Panc1 (cell line): ENCODE measurements at regions not wholly inside any gene's neighbourhood (a gene's known extent, or its start where the extent isn't known, plus 50 kb on each side); places are given as distances from the start of the nearest gene placed in this dataset.

Experiments
- ATAC-seq: fragments of 200-7000 bp; cut with Tn5 transposase; 2 replicates; pipeline ENCODE4 v1.9.1; 2020; ENCODE audit warnings: mild to moderate bottlenecking, moderate library complexity
- BruUV-seq: library from RNA; stranded (reverse); fragments of 400-500 nt; replicated peaks from 2 replicates; lab custom pipeline; 2021; lab: Mats Ljungman, UMichigan
- CTCF ChIA-PET: fragments of 300-600 bp; sonication (Branson Sonifier 250); formaldehyde crosslinking; loops from one replicate; lab custom pipeline; 2022; ENCODE audit warnings: antibody characterized with exemption; lab: Charles Lee
- POLR2A ChIA-PET: fragments of 300-600 bp; sonication (Branson Sonifier 250); formaldehyde crosslinking; loops from one replicate; lab custom pipeline; 2022; ENCODE audit warnings: antibody characterized with exemption; lab: Charles Lee
- DNase-seq: peaks from one replicate; pipeline ENCODE4 v3.0.0-alpha.2; 2010; ENCODE audit warnings: low read depth, low spot score
- H3K27ac ChIP-seq: 2 replicates; pipeline ENCODE4 v1.5.1; 2011; ENCODE audit warnings: mild to moderate bottlenecking, low read length, inconsistent platforms
- H3K27me3 ChIP-seq: fragments of 200-500 bp; sonication (Bioruptor generic); 2 replicates; pipeline ENCODE4 v1.6.0; 2014; ENCODE audit warnings: low read length, inconsistent platforms; ENCODE audit not compliant: control insufficient read depth, insufficient read depth
- H3K36me3 ChIP-seq: fragments of 200-500 bp; sonication (Bioruptor generic); 2 replicates; pipeline ENCODE4 v1.5.1; 2014; ENCODE audit warnings: inconsistent platforms, mild to moderate bottlenecking, low read length, moderate library complexity; ENCODE audit not compliant: control insufficient read depth, insufficient read depth
- H3K4me1 ChIP-seq: 2 replicates; pipeline ENCODE4 v1.5.1; 2011; ENCODE audit warnings: inconsistent platforms, mild to moderate bottlenecking, low read length, moderate library complexity; ENCODE audit not compliant: control insufficient read depth, insufficient read depth
- H3K4me3 ChIP-seq, 2 experiments: 2 replicates each; pipeline ENCODE4 v1.5.1; 2011 to 2012; ENCODE audit warnings: low read depth in 2 of 2, low read length in 2 of 2, mild to moderate bottlenecking in 2 of 2, inconsistent platforms in 1 of 2, moderate library complexity in 1 of 2
- H3K9me3 ChIP-seq: fragments of 200-500 bp; sonication (Bioruptor generic); 2 replicates; pipeline ENCODE4 v1.5.1; 2014; ENCODE audit warnings: low read depth, mild to moderate bottlenecking, inconsistent platforms, low read length, moderate library complexity; ENCODE audit not compliant: control insufficient read depth, insufficient read depth
- CTCF ChIP-seq: fragments of 450-650 bp; IDR thresholded peaks from 2 replicates; pipeline ENCODE4 v1.5.1; 2017; ENCODE audit warnings: mild to moderate bottlenecking
- POLR2AphosphoS5 ChIP-seq: IDR thresholded peaks from 2 replicates; pipeline ENCODE4 v1.6.1; 2012; ENCODE audit warnings: mild to moderate bottlenecking, low read depth, low read length, moderate library complexity
- REST ChIP-seq, 2 experiments: IDR thresholded peaks; 2 replicates each; pipeline ENCODE4 v1.6.1; 2011 to 2012; ENCODE audit warnings: low read depth in 2 of 2, control low read depth in 1 of 2, low read length in 1 of 2, mild to moderate bottlenecking in 1 of 2, moderate library complexity in 1 of 2; ENCODE audit not compliant: insufficient read depth in 1 of 2
- SIN3A ChIP-seq: IDR thresholded peaks from 2 replicates; pipeline ENCODE4 v1.6.1; 2012; ENCODE audit warnings: low read depth, mild to moderate bottlenecking, low read length, moderate library complexity, borderline replicate concordance; ENCODE audit not compliant: insufficient read depth
- TCF7L2 ChIP-seq: IDR thresholded peaks from 2 replicates; pipeline ENCODE4 v1.6.1; 2011; ENCODE audit warnings: mild to moderate bottlenecking, low read depth, low read length, inconsistent platforms
- in situ Hi-C: cut with HindIII; loops from 2 replicates; pipeline ENCODE4 v1.10.0; 2016; ENCODE audit warnings: low sequenced_read_pairs, low pct_unique_long_range_greater_than_20kb
- intact Hi-C: fragments of 100-400 bp; cut with micrococcal nuclease; formaldehyde crosslinking; loops from one replicate; pipeline ENCODE4 v1.10.0; 2022; ENCODE audit not compliant: unreplicated experiment

- H3K27me3 ChIP-seq: no peaks in the 10 kb centered on the region; the same call in 1 of the 2 replicates
- H3K4me3 ChIP-seq: no peak overlapping the region
- ATAC-seq: no peak
- TF ChIP-seq SIN3A (no peak), TCF7L2 (no peak), CTCF (no peak), REST (IDR thresholded peaks at IDR 0.05; ENCODE audit: insufficient read depth in 1 of 2, low read depth in 2 of 2, low read length in 1 of 2) (no peak), POLR2AphosphoS5 (no peak)
- ChIA-PET CTCF (interaction anchor here (0.7 kb wide), 1 partner anchor 1126 kb away, joined by 3 read pairs; no protein-coding TSS in a partner anchor), POLR2A (no interaction called here)
- intact Hi-C loops (no loop called here), in situ Hi-C loops (no loop called here)
- peaks cover 8% of the 10 kb centered on the region; the same call in 1 of the 2 replicates for H3K9me3 ChIP-seq
- no TSS peak for BruUV-seq
- no peaks in the 10 kb centered on the region for H3K4me1 ChIP-seq
- no peaks in the 10 kb centered on the region for H3K36me3 ChIP-seq
- H3K27ac ChIP-seq: no peak overlapping the region
- DNase-seq: no peak
Observed at GRCh38 chr6:16816891-16817290, 55.6 kb upstream of the ATXN1 start.

GRCh38 chr6:16812993-16813392, 51.7 kb upstream of the ATXN1 start:
- H3K27ac ChIP-seq: no peak overlapping the region
- no peaks in the 10 kb centered on the region for H3K36me3 ChIP-seq
- no peak overlapping the region for H3K4me3 ChIP-seq
- H3K4me1 ChIP-seq: no peaks in the 10 kb centered on the region
- H3K9me3 ChIP-seq: peaks cover 14% of the 10 kb centered on the region; the same call in 1 of the 2 replicates
- H3K27me3 ChIP-seq: no peaks in the 10 kb centered on the region
- no peak for TF ChIP-seq POLR2AphosphoS5
- TF ChIP-seq SIN3A: no peak
- no peak for TF ChIP-seq REST (IDR thresholded peaks at IDR 0.05; ENCODE audit: insufficient read depth in 1 of 2, low read depth in 2 of 2, low read length in 1 of 2)
- TF ChIP-seq TCF7L2: no peak
- no peak for TF ChIP-seq CTCF
- ATAC-seq: no peak
- ChIA-PET POLR2A (no interaction called here), CTCF (no interaction called here)
- no TSS peak for BruUV-seq
- intact Hi-C loops (no loop called here), in situ Hi-C loops (no loop called here)
- DNase-seq: no peak
